ENCODE measurements at regions not wholly inside any gene's neighbourhood (a gene's known extent, or its start where the extent isn't known, plus 50 kb on each side); places are given as distances from the start of the nearest gene placed in this dataset.
"Not testable (repeated sequence)": the region's sequence is repeated elsewhere in the genome, so short reads cannot be mapped to it uniquely, and the experiment has no call there.

GRCh38 chr1:5685446-5686040, 306.7 kb downstream of the NPHP4 start:
- no peak for TF ChIP-seq CTCF (IDR thresholded peaks at IDR 0.05)
- no peak for DNase-seq (ENCODE audit: low spot score)
- ATAC-seq (ENCODE audit: low FRiP score), result no peak

- TF ChIP-seq CTCF (IDR thresholded peaks at IDR 0.05), result no peak
- ATAC-seq (ENCODE audit: low FRiP score), result no peak
- no peak for DNase-seq (ENCODE audit: low spot score)
Measured at GRCh38 chr1:5684791-5685190, 307.4 kb downstream of the NPHP4 start.

GRCh38 chr1:5683446-5683845, 308.8 kb downstream of the NPHP4 start:
- no peak for DNase-seq (ENCODE audit: low spot score)
- no peak for TF ChIP-seq CTCF (IDR thresholded peaks at IDR 0.05)
- no peak for ATAC-seq (ENCODE audit: low FRiP score)

DNA sequence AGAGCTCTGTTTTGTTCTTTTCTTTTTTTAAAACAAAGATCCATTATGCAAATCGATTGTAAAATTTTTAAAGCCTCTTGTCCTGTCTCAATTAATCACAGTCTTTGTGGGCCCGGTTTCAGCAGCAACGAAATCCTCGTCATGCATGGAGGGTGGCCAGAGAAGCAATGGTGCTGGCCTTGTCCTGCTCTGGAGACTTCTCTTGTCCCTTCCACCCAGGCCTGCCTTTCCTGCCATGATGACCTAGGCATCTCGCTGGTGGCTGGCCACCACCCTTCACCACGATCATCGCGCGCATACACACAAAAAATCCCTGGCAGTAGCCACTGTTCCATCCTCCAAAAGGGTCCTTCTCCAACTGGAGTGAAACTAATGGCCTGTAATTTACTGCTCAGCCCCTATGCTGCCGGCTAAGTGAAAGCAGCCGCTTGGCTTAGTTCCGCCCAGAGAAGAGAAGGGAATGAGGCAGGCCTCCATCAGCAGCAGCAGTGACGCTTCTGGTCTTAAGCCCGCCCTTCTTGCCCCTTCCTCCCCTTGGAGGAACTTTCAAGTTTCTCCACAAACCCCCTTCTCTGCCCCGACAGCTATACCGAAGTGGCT, 309.5 kb downstream of the NPHP4 start:
- no peak for TF ChIP-seq CTCF (IDR thresholded peaks at IDR 0.05)
- no peak for ATAC-seq (ENCODE audit: low FRiP score)
- DNase-seq (ENCODE audit: low spot score), result no peak

GRCh38 chr1:5681654-5682053, 310.6 kb downstream of the NPHP4 start:
- no peak for DNase-seq (ENCODE audit: low spot score)
- TF ChIP-seq CTCF (IDR thresholded peaks at IDR 0.05), result no peak
- ATAC-seq (ENCODE audit: low FRiP score), result no peak

DNA sequence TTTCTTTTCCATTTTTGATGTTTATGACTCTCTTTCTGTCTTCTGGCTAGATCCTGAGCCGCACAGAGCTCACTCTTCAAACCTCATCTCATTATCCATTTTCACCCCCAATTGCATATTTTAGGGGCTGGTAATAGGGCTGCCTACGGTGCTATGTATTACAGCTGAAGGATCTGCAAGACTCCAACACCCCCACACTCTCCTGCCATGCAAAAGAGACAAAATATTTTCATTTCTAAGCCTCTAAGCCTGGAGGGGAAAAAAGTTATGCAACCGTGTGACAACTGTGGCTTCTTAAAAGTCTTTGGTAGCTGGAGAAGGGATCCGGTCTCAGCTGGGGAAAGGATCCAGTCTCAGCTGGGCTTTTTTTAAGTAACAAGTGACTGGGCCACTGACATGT, 311.6 kb downstream of the NPHP4 start:
- no peak for TF ChIP-seq CTCF (IDR thresholded peaks at IDR 0.05)
- DNase-seq (ENCODE audit: low spot score), result no peak
- ATAC-seq (ENCODE audit: low FRiP score), result no peak

DNA sequence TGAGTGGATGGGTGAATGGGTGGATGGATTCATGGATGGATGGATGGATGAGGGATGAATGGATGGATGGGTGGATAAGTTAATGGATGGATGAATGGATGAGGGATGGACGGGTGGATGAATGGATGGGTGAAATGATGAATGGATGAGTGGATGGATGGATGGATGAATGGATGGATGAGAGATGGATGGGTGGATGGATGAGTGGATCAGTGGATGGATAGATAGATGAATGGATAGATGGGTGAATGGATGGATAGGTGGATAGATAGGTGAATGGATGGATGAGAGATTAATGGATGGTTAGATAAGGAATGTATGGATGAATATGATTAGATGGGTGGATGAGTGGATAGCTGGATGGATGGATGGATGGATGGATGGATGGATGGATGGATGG, 313.5 kb downstream of the NPHP4 start:
- no peak for TF ChIP-seq CTCF (IDR thresholded peaks at IDR 0.05)
- ATAC-seq (ENCODE audit: low FRiP score) (no peak), DNase-seq (ENCODE audit: low spot score) (no peak)

GRCh38 chr1:5672355-5672754, 319.9 kb downstream of the NPHP4 start:
- ATAC-seq (ENCODE audit: low FRiP score); DNase-seq (ENCODE audit: low spot score): not testable (repeated sequence)

Measured in omental fat pad (tissue), 3 donors.